ENCODE measurements at regions not wholly inside any gene's neighbourhood (a gene's known extent, or its start where the extent isn't known, plus 50 kb on each side); places are given as distances from the start of the nearest gene placed in this dataset.

- Histone ChIP-seq H2AK5ac (ENCODE audit: low read depth, low read length) (no peak overlapping the region), H2BK12ac (ENCODE audit: low read length) (no peak overlapping the region), H3K36me3 (replicated peaks in 1 of 2; ENCODE audit: control insufficient read depth in 2 of 2, insufficient read depth in 2 of 2, low read length in 2 of 2) (no peaks in the 10 kb centered on the region), H3K18ac (ENCODE audit: low read length) (no peak overlapping the region), H2AFZ (ENCODE audit: low read length) (no peak overlapping the region), H3K14ac (ENCODE audit: low read length) (no peak overlapping the region), H3K9ac (ENCODE audit: low read depth, low read length, poor library complexity) (no peak overlapping the region), H3K23ac (ENCODE audit: low read depth, low read length, poor library complexity) (no peak overlapping the region), H3K27ac (replicated peaks; ENCODE audit: low read length) (no peak overlapping the region), H4K91ac (ENCODE audit: low read depth, low read length, poor library complexity) (no peak overlapping the region), H2BK120ac (ENCODE audit: low read depth, low read length) (no peak overlapping the region), H4K8ac (ENCODE audit: low read depth, low read length) (no peak overlapping the region), H3K9me3 (replicated peaks in 1 of 2; ENCODE audit: control insufficient read depth in 2 of 2, insufficient read depth in 1 of 2, low read depth in 1 of 2, low read length in 2 of 2) (peaks cover 0 to 2% of the 10 kb centered on the region in 2 donors), H3K4me2 (ENCODE audit: insufficient read depth, low read length, poor library complexity, severe bottlenecking) (no peak overlapping the region), H3K27me3 (ENCODE audit: control insufficient read depth in 3 of 3, insufficient read depth in 3 of 3, low read depth in 1 of 3, low read length in 3 of 3) (no peaks in the 10 kb centered on the region), H3K4me3 (ENCODE audit: low read length in 2 of 2) (no peak overlapping the region), H3K79me1 (ENCODE audit: low read depth, low read length) (no peaks in the 10 kb centered on the region), H3K4me1 (ENCODE audit: control insufficient read depth in 2 of 2, insufficient read depth in 1 of 2, low read depth in 1 of 2, low read length in 2 of 2) (peaks cover 0 to 4% of the 10 kb centered on the region in 2 donors), H2BK5ac (ENCODE audit: low read length) (no peak overlapping the region), H2BK15ac (ENCODE audit: low read length) (no peak overlapping the region), H3K4ac (ENCODE audit: low read length) (no peak overlapping the region)
- no peak for DNase-seq (ENCODE audit: low spot score)
- no CpG with 5 or more reads among the region's 4 CpGs for WGBS, 2 donors (ENCODE audit: extremely low coverage in 2 of 2, insufficient read length in 2 of 2, insufficient replicate concordance in 1 of 2)
Measured at GRCh38 chr1:177659281-177659680, 310.6 kb downstream of the SEC16B start.

DNA sequence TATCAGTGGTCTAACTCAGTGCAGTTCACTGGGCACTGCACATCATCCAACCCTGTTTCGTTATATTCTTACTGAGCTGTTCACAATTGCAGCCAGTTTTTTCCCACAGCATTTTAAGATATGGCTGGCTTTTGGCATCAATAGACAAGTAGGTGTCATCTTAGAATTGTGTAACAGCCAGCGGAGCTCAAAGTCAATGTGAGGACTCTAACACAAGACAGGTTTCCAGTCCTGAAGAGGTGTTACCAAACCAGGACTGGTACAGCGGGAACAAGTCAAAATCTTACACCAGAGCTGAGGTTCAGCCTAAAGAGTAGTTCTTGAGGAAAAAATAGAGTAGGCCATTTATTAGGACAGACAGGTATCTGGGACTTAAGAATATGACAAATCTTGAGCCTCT lies 313.3 kb downstream of the SEC16B start:
- no peak overlapping the region for H3K23ac ChIP-seq (ENCODE audit: low read depth, low read length, poor library complexity)

GRCh38 chr1:177650947-177651346 lies 318.9 kb downstream of the SEC16B start:
- Histone ChIP-seq H3K4me2 (ENCODE audit: insufficient read depth, low read length, poor library complexity, severe bottlenecking) (no peak overlapping the region), H3K18ac (ENCODE audit: low read length) (no peak overlapping the region), H3K27me3 (ENCODE audit: control insufficient read depth in 3 of 3, insufficient read depth in 3 of 3, low read depth in 1 of 3, low read length in 3 of 3) (no peaks in the 10 kb centered on the region), H3K4me1 (ENCODE audit: control insufficient read depth in 2 of 2, insufficient read depth in 1 of 2, low read depth in 1 of 2, low read length in 2 of 2) (peaks cover 0 to 3% of the 10 kb centered on the region in 2 donors), H3K4ac (ENCODE audit: low read length) (no peak overlapping the region), H3K36me3 (replicated peaks in 1 of 2; ENCODE audit: control insufficient read depth in 2 of 2, insufficient read depth in 2 of 2, low read length in 2 of 2) (no peaks in the 10 kb centered on the region), H2AK5ac (ENCODE audit: low read depth, low read length) (no peak overlapping the region), H2AFZ (ENCODE audit: low read length) (no peak overlapping the region), H4K8ac (ENCODE audit: low read depth, low read length) (no peak overlapping the region), H3K9ac (ENCODE audit: low read depth, low read length, poor library complexity) (no peak overlapping the region), H3K27ac (replicated peaks; ENCODE audit: low read length) (no peak overlapping the region), H2BK12ac (ENCODE audit: low read length) (no peak overlapping the region), H3K23ac (ENCODE audit: low read depth, low read length, poor library complexity) (no peak overlapping the region), H2BK15ac (ENCODE audit: low read length) (no peak overlapping the region), H3K9me3 (replicated peaks in 1 of 2; ENCODE audit: control insufficient read depth in 2 of 2, insufficient read depth in 1 of 2, low read depth in 1 of 2, low read length in 2 of 2) (peaks cover 0 to 3% of the 10 kb centered on the region in 2 donors), H3K79me1 (ENCODE audit: low read depth, low read length) (no peaks in the 10 kb centered on the region), H3K14ac (ENCODE audit: low read length) (no peak overlapping the region), H3K4me3 (ENCODE audit: low read length in 2 of 2) (no peak overlapping the region), H2BK120ac (ENCODE audit: low read depth, low read length) (no peak overlapping the region), H4K91ac (ENCODE audit: low read depth, low read length, poor library complexity) (no peak overlapping the region), H2BK5ac (ENCODE audit: low read length) (no peak overlapping the region)
- DNase-seq (ENCODE audit: low spot score) = no peak
- no CpG with 5 or more reads among the region's 3 CpGs for WGBS, 2 donors (ENCODE audit: extremely low coverage in 2 of 2, insufficient read length in 2 of 2, insufficient replicate concordance in 1 of 2)

More for the DNA sequence above, 313.3 kb downstream of the SEC16B start:
- Histone ChIP-seq H3K4me1 (ENCODE audit: control insufficient read depth in 2 of 2, insufficient read depth in 1 of 2, low read depth in 1 of 2, low read length in 2 of 2) (peaks cover 0 to 4% of the 10 kb centered on the region in 2 donors), H3K79me1 (ENCODE audit: low read depth, low read length) (no peaks in the 10 kb centered on the region), H3K4me3 (ENCODE audit: low read length in 2 of 2) (no peak overlapping the region), H2AK5ac (ENCODE audit: low read depth, low read length) (no peak overlapping the region), H3K14ac (ENCODE audit: low read length) (no peak overlapping the region), H3K36me3 (replicated peaks in 1 of 2; ENCODE audit: control insufficient read depth in 2 of 2, insufficient read depth in 2 of 2, low read length in 2 of 2) (no peaks in the 10 kb centered on the region), H3K9me3 (replicated peaks in 1 of 2; ENCODE audit: control insufficient read depth in 2 of 2, insufficient read depth in 1 of 2, low read depth in 1 of 2, low read length in 2 of 2) (peaks cover 0 to 2% of the 10 kb centered on the region in 2 donors), H4K8ac (ENCODE audit: low read depth, low read length) (no peak overlapping the region), H4K91ac (ENCODE audit: low read depth, low read length, poor library complexity) (no peak overlapping the region), H2BK120ac (ENCODE audit: low read depth, low read length) (no peak overlapping the region), H2BK15ac (ENCODE audit: low read length) (no peak overlapping the region), H2AFZ (ENCODE audit: low read length) (no peak overlapping the region), H3K18ac (ENCODE audit: low read length) (no peak overlapping the region), H3K9ac (ENCODE audit: low read depth, low read length, poor library complexity) (no peak overlapping the region), H2BK12ac (ENCODE audit: low read length) (no peak overlapping the region), H3K27me3 (ENCODE audit: control insufficient read depth in 3 of 3, insufficient read depth in 3 of 3, low read depth in 1 of 3, low read length in 3 of 3) (no peaks in the 10 kb centered on the region), H3K4me2 (ENCODE audit: insufficient read depth, low read length, poor library complexity, severe bottlenecking) (no peak overlapping the region), H2BK5ac (ENCODE audit: low read length) (no peak overlapping the region), H3K27ac (replicated peaks; ENCODE audit: low read length) (no peak overlapping the region), H3K4ac (ENCODE audit: low read length) (no peak overlapping the region)
- WGBS, 2 donors (ENCODE audit: extremely low coverage in 2 of 2, insufficient read length in 2 of 2, insufficient replicate concordance in 1 of 2) = no CpG with 5 or more reads among the region's 3 CpGs
- DNase-seq (ENCODE audit: low spot score) = no peak

DNA sequence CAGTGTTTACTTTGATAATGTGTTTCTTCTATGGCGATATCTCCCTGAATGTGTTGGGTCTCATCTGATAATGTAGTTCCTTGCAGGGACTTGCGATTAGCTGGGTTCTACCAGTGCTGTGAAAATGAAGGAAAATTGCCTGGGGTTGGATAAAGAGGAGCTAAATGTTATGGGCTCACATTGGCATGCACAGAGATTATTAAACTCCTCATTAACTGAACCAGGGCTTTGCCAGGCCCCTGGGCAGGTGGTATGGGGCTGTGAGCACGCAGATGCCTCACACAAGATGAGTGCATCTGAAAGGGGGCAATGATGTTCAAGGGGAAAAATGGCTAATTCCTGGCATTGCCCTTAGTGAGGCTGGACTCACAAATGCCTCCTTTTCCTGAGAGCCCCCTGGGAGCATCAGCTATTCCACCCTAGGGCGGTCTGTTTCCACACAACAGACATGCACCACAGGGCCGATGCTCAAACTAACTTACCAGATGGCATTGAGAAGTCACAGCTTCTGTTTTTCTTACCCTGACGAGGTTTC lies 321.1 kb downstream of the SEC16B start:
- Histone ChIP-seq H2AFZ (ENCODE audit: low read length) (no peak overlapping the region), H2BK15ac (ENCODE audit: low read length) (no peak overlapping the region), H3K27ac (replicated peaks; ENCODE audit: low read length) (no peak overlapping the region), H3K4ac (ENCODE audit: low read length) (no peak overlapping the region), H3K27me3 (ENCODE audit: control insufficient read depth in 3 of 3, insufficient read depth in 3 of 3, low read depth in 1 of 3, low read length in 3 of 3) (no peaks in the 10 kb centered on the region), H4K8ac (ENCODE audit: low read depth, low read length) (no peak overlapping the region), H3K4me2 (ENCODE audit: insufficient read depth, low read length, poor library complexity, severe bottlenecking) (no peak overlapping the region), H2AK5ac (ENCODE audit: low read depth, low read length) (no peak overlapping the region), H3K36me3 (replicated peaks in 1 of 2; ENCODE audit: control insufficient read depth in 2 of 2, insufficient read depth in 2 of 2, low read length in 2 of 2) (no peaks in the 10 kb centered on the region), H3K4me3 (ENCODE audit: low read length in 2 of 2) (no peak overlapping the region), H2BK120ac (ENCODE audit: low read depth, low read length) (no peak overlapping the region), H3K18ac (ENCODE audit: low read length) (no peak overlapping the region), H3K9me3 (replicated peaks in 1 of 2; ENCODE audit: control insufficient read depth in 2 of 2, insufficient read depth in 1 of 2, low read depth in 1 of 2, low read length in 2 of 2) (peaks cover 0 to 3% of the 10 kb centered on the region in 2 donors), H2BK12ac (ENCODE audit: low read length) (no peak overlapping the region), H3K79me1 (ENCODE audit: low read depth, low read length) (no peaks in the 10 kb centered on the region), H2BK5ac (ENCODE audit: low read length) (no peak overlapping the region), H4K91ac (ENCODE audit: low read depth, low read length, poor library complexity) (no peak overlapping the region), H3K14ac (ENCODE audit: low read length) (no peak overlapping the region), H3K23ac (ENCODE audit: low read depth, low read length, poor library complexity) (no peak overlapping the region), H3K4me1 (ENCODE audit: control insufficient read depth in 2 of 2, insufficient read depth in 1 of 2, low read depth in 1 of 2, low read length in 2 of 2) (no peaks in the 10 kb centered on the region), H3K9ac (ENCODE audit: low read depth, low read length, poor library complexity) (no peak overlapping the region)
- no CpG with 5 or more reads among the region's 6 CpGs for WGBS, 2 donors (ENCODE audit: extremely low coverage in 2 of 2, insufficient read length in 2 of 2, insufficient replicate concordance in 1 of 2)
- DNase-seq (ENCODE audit: low spot score) = no peak

All from neuronal stem cell (in vitro differentiated cells).